Right lobe of liver (tissue), 6 donors: ENCODE measurements at regions not wholly inside any gene's neighbourhood (a gene's known extent, or its start where the extent isn't known, plus 50 kb on each side); places are given as distances from the start of the nearest gene placed in this dataset.

Experiments
- ATAC-seq, 4 donors: fragments of 200-7000 bp; cut with Tn5 transposase; one replicate each; pipeline ENCODE4 v1.9.1; 2020; ENCODE audit warnings: mild to moderate bottlenecking in 4 of 4, moderate library complexity in 4 of 4
- DNase-seq, 3 donors: peaks; one replicate each; pipeline ENCODE4 v3.0.0-alpha.2; 2020
- H3K27ac ChIP-seq, 3 donors: fragments of 200-600 bp; one replicate each; pipeline ENCODE4 v1.8.0; 2022
- H3K27me3 ChIP-seq, 2 donors: fragments of 200-600 bp; one replicate each; pipeline ENCODE4 v1.8.0; 2022
- H3K36me3 ChIP-seq, 4 donors: fragments of 200-600 bp; sonication (generic) in 1 of 4; one replicate each; pipeline versions ENCODE4 v1.5.1 to v1.8.0; 2017 to 2022; ENCODE audit warnings: control low read depth in 1 of 4
- H3K4me1 ChIP-seq, 4 donors: fragments of 200-600 bp; sonication (generic) in 1 of 4; one replicate each; pipeline versions ENCODE4 v1.5.1 to v1.8.0; 2017 to 2022; ENCODE audit warnings: control low read depth in 1 of 4
- H3K4me3 ChIP-seq, 3 donors: fragments of 200-600 bp; one replicate each; pipeline ENCODE4 v1.8.0; 2022
- H3K9me3 ChIP-seq, 4 donors: fragments of 200-600 bp; sonication (generic) in 1 of 4; one replicate each; pipeline versions ENCODE4 v1.5.1 to v1.8.0; 2017 to 2022; ENCODE audit warnings: control low read depth in 1 of 4
- POLR2A ChIP-seq: fragments of 450-650 bp; IDR thresholded peaks from one replicate; pipeline ENCODE4 v1.6.1; 2017; ENCODE audit warnings: antibody characterized with exemption, mild to moderate bottlenecking
- WGBS: methylation state at CpG from one replicate; pipeline ENCODE4 v1.1.6; 2018; ENCODE audit warnings: low coverage, low lambda C conversion rate; ENCODE audit not compliant: insufficient coverage; ENCODE audit errors: missing lambda C conversion rate; 5-methylcytosine and 5-hydroxymethylcytosine counted together
- intact Hi-C, 2 donors: fragments of 100-400 bp; cut with DNase I; formaldehyde crosslinking; loops; one replicate each; pipeline versions ENCODE4 v1.11.2 to v1.14.1; 2022
- TF ChIP-seq, protein P1 (sequence below), 4 donors: fragments of 200-600 bp in 3 of 4; fragments of 450-650 bp in 1 of 4; IDR thresholded peaks; one replicate each; pipeline versions ENCODE4 v1.5.1 to v1.8.0; 2016 to 2022; ENCODE audit warnings: antibody characterized with exemption in 4 of 4, mild to moderate bottlenecking in 2 of 4
- donor health status: DM: no; HTN: yes; CAD: no.
- donor health status: DM: no; HTN: no; CAD: no.
- donor health status: DM: no; HTN: no; CAD: no.
- donor health status: DM: no; HTN: yes; CAD: no.
- donor health status: DM: no; HTN: yes; CAD: no.

DNA sequence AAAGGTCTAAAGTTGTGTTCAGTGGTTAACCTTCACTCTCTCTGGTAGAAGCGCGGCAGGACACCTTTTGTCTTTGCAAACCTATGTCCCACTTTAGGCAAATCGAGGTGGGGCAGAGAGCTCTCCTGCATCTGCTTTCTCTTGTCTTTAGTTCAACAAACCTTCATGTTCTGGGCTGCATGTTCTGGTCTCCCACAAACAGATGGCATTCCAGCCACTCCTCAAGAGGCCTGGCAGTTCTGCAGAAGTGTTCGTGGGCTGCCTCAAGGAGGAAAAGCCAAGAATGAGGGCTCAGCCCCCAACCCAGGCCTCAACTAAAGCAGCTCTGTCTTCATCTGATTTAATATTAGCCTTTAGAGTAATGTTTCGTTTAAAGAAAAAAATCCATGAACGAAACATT is 82.2 kb downstream of the SOD2 start:
- 90% methylated on average over 4 of the region's 6 CpGs for WGBS
- intact Hi-C loops, result no loop called here
- Histone ChIP-seq H3K27me3 (no peaks in the 10 kb centered on the region), H3K27ac (no peak overlapping the region), H3K9me3 (no peaks in the 10 kb centered on the region), H3K4me1 (no peaks in the 10 kb centered on the region), H3K36me3 (no peaks in the 10 kb centered on the region), H3K4me3 (no peak overlapping the region)
- ATAC-seq, result no peak
- DNase-seq, result no peak
- TF ChIP-seq POLR2A, result no peak
- TF ChIP-seq, protein P1, sequence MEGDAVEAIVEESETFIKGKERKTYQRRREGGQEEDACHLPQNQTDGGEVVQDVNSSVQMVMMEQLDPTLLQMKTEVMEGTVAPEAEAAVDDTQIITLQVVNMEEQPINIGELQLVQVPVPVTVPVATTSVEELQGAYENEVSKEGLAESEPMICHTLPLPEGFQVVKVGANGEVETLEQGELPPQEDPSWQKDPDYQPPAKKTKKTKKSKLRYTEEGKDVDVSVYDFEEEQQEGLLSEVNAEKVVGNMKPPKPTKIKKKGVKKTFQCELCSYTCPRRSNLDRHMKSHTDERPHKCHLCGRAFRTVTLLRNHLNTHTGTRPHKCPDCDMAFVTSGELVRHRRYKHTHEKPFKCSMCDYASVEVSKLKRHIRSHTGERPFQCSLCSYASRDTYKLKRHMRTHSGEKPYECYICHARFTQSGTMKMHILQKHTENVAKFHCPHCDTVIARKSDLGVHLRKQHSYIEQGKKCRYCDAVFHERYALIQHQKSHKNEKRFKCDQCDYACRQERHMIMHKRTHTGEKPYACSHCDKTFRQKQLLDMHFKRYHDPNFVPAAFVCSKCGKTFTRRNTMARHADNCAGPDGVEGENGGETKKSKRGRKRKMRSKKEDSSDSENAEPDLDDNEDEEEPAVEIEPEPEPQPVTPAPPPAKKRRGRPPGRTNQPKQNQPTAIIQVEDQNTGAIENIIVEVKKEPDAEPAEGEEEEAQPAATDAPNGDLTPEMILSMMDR (IDR thresholded peaks at IDR 0.05), result no peak

DNA sequence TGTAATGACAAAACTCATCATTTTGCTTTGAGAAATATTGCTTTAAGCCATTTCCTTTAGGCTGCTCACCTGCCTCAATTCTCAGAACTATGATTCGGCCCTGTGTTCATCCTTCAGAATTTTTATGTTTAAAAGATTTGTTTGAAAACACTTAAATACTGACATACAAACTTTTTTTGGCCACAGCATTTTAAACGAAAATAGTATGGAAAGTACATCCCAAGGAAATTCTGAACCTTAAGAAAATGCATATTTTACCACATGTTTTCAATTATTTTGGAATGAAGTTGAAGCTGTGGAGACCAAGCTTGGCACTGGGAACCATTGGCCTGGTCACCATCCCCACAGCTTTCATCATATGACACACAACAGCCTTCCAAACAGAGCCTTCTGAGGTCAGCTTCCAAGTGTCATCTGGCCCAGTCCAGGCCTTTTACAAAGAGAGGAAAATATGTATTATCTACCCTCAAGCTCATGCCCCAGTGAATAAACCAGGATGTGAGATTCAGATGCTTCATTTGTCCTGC is 83.3 kb downstream of the SOD2 start:
- Histone ChIP-seq H3K36me3 (no peaks in the 10 kb centered on the region), H3K9me3 (no peaks in the 10 kb centered on the region), H3K27ac (no peak overlapping the region), H3K27me3 (no peaks in the 10 kb centered on the region), H3K4me1 (no peaks in the 10 kb centered on the region), H3K4me3 (no peak overlapping the region)
- DNase-seq (no peak), ATAC-seq (peak in 1 of 4 donors; percentile 20)
- WGBS, result 48% methylated on average over 2 of the region's 2 CpGs
- intact Hi-C loops, result no loop called here
- TF ChIP-seq, protein P1 (IDR thresholded peaks at IDR 0.05), result no peak
- no peak for TF ChIP-seq POLR2A

DNA sequence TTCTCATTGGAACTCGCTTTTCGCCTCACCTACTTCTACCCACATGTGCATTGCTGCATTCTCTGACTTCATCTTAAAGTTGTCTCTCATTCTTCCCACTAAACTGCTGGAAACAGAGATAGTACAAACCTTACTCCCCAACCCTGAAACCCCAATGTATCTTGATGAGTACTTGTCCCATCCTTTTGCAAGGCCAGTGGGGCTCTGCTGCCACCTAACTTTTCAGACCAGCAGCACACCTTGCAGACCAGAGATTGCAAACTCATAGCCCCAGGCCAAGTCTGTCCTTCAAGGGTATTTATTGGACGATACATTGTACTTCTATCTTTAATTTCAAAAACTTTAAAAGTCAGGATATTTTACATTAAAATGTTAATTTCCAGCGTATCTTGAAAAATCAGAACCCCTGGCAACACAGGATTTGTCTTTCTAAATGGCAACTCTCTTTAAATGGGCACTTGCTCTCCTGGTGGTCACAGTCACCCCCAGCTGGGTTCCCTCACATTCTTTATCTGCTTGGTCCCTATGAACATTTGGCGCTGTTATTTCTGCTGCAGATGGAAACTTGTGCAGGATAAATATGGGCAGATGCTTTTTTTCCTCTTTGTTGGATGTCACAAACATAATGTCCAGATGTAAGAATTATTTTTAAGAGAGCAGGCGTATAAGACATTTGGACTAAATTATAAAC is 83.9 kb downstream of the SOD2 start:
- WGBS, result 58% methylated on average over 6 of the region's 6 CpGs
- H3K4me1 ChIP-seq, result no peaks in the 10 kb centered on the region
- intact Hi-C loops, result no loop called here
- H3K4me3 ChIP-seq, result no peak overlapping the region
- H3K9me3 ChIP-seq, result no peaks in the 10 kb centered on the region
- DNase-seq (no peak), ATAC-seq (peak; percentile 41 to 78 (median 64))
- no peaks in the 10 kb centered on the region for H3K36me3 ChIP-seq
- H3K27ac ChIP-seq, result no peak overlapping the region
- TF ChIP-seq POLR2A, result no peak
- TF ChIP-seq, protein P1 (IDR thresholded peaks at IDR 0.05), result peak; percentile 42 to 68 (median 52)
- no peaks in the 10 kb centered on the region for H3K27me3 ChIP-seq

DNA sequence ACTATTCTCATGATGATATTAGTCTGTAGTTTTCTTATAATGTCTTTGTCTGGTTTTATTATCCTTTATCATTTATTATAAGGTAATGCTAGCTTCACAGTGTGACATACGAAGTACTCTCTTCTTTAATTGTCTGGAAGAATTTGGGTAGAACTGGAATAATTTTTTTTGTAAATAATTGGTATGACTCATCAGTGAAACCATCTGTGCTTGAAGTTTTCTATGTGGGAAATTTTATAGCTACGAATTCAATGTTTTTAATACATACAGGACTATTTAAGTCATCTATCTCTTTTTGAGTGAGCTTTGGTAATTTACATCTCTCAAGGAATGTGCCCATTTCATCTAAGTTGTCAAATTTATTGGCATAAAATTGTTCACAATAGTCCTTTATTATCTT is 86.3 kb downstream of the SOD2 start:
- DNase-seq, result no peak
- WGBS, result 62% methylated on average over 2 of the region's 2 CpGs
- H3K36me3 ChIP-seq, result no peaks in the 10 kb centered on the region
- H3K4me1 ChIP-seq, result no peaks in the 10 kb centered on the region
- no peaks in the 10 kb centered on the region for H3K9me3 ChIP-seq
- intact Hi-C loops, result no loop called here
- TF ChIP-seq, protein P1 (IDR thresholded peaks at IDR 0.05), result no peak
- no peak for TF ChIP-seq POLR2A
- no peaks in the 10 kb centered on the region for H3K27me3 ChIP-seq
- no peak overlapping the region for H3K4me3 ChIP-seq
- no peak overlapping the region for H3K27ac ChIP-seq
- no peak for ATAC-seq
